GM18861 (cell line): ENCODE measurements at regions not wholly inside any gene's neighbourhood (a gene's known extent, or its start where the extent isn't known, plus 50 kb on each side); places are given as distances from the start of the nearest gene placed in this dataset.
A peak's percentile ranks its signal among the peaks of the same experiment; 100 is the strongest.
"Not testable (repeated sequence)": the region's sequence is repeated elsewhere in the genome, so short reads cannot be mapped to it uniquely, and the experiment has no call there.

Experiments
- ATAC-seq: cut with Tn5 transposase; IDR thresholded peaks from one replicate; pipeline ENCODE4 v1.9.1; 2021; ENCODE audit not compliant: unreplicated experiment

GRCh38 chr5:8831854-8832253 lies 714.0 kb downstream of the SEMA5A start:
- no peak for ATAC-seq

GRCh38 chr5:8839361-8840055 lies 706.4 kb downstream of the SEMA5A start:
- no peak for ATAC-seq

GRCh38 chr5:8840237-8840636 lies 705.6 kb downstream of the SEMA5A start:
- no peak for ATAC-seq

- ATAC-seq, result not testable (repeated sequence)
These were observed 705.1 kb downstream of the SEMA5A start for GRCh38 chr5:8840746-8841145.

GRCh38 chr5:8842971-8843551 lies 702.8 kb downstream of the SEMA5A start:
- ATAC-seq, result no peak

- ATAC-seq, result no peak
These were observed 702.1 kb downstream of the SEMA5A start for GRCh38 chr5:8843771-8844170.

- ATAC-seq, result no peak
These were observed 701.7 kb downstream of the SEMA5A start for GRCh38 chr5:8844206-8844605.

- no peak for ATAC-seq
These were observed 701.0 kb downstream of the SEMA5A start for GRCh38 chr5:8844847-8845246.

GRCh38 chr5:8845296-8845695 lies 700.6 kb downstream of the SEMA5A start:
- no peak for ATAC-seq

- ATAC-seq, result no peak
These were observed 697.5 kb downstream of the SEMA5A start for GRCh38 chr5:8848366-8848765.

- no peak for ATAC-seq
These were observed 696.8 kb downstream of the SEMA5A start for GRCh38 chr5:8848997-8849594.

- no peak for ATAC-seq
These were observed 694.8 kb downstream of the SEMA5A start for GRCh38 chr5:8851101-8851500.

GRCh38 chr5:8857051-8857450 lies 688.8 kb downstream of the SEMA5A start:
- no peak for ATAC-seq

GRCh38 chr5:8861764-8862163 lies 684.1 kb downstream of the SEMA5A start:
- no peak for ATAC-seq

- peak; percentile 74 for ATAC-seq
These were observed 681.8 kb downstream of the SEMA5A start for GRCh38 chr5:8864053-8864452.

GRCh38 chr5:8865266-8865665 lies 680.6 kb downstream of the SEMA5A start:
- ATAC-seq, result no peak

GRCh38 chr5:8865686-8866374 lies 680.0 kb downstream of the SEMA5A start:
- no peak for ATAC-seq

GRCh38 chr5:8868283-8868682 lies 677.6 kb downstream of the SEMA5A start:
- ATAC-seq, result no peak

- ATAC-seq, result no peak
These were observed 675.9 kb downstream of the SEMA5A start for GRCh38 chr5:8869932-8870331.

GRCh38 chr5:8870349-8870958 lies 675.4 kb downstream of the SEMA5A start:
- ATAC-seq, result no peak

- no peak for ATAC-seq
These were observed 674.9 kb downstream of the SEMA5A start for GRCh38 chr5:8870959-8871355.
